ENCODE measurements at regions not wholly inside any gene's neighbourhood (a gene's known extent, or its start where the extent isn't known, plus 50 kb on each side); places are given as distances from the start of the nearest gene placed in this dataset.
"Not testable (repeated sequence)": the region's sequence is repeated elsewhere in the genome, so short reads cannot be mapped to it uniquely, and the experiment has no call there.

- DNase-seq (ENCODE audit: extremely low read depth in 1 of 2, low read depth in 1 of 2), result no peak
Observed at GRCh38 chr7:21304808-21305375, 123.0 kb upstream of the SP4 start.

- DNase-seq (ENCODE audit: extremely low read depth in 1 of 2, low read depth in 1 of 2), result no peak
Observed at GRCh38 chr7:21305455-21306235, 122.2 kb upstream of the SP4 start.

GRCh38 chr7:21314954-21315353 is 112.9 kb upstream of the SP4 start:
- no peak for DNase-seq (ENCODE audit: extremely low read depth in 1 of 2, low read depth in 1 of 2)

DNA sequence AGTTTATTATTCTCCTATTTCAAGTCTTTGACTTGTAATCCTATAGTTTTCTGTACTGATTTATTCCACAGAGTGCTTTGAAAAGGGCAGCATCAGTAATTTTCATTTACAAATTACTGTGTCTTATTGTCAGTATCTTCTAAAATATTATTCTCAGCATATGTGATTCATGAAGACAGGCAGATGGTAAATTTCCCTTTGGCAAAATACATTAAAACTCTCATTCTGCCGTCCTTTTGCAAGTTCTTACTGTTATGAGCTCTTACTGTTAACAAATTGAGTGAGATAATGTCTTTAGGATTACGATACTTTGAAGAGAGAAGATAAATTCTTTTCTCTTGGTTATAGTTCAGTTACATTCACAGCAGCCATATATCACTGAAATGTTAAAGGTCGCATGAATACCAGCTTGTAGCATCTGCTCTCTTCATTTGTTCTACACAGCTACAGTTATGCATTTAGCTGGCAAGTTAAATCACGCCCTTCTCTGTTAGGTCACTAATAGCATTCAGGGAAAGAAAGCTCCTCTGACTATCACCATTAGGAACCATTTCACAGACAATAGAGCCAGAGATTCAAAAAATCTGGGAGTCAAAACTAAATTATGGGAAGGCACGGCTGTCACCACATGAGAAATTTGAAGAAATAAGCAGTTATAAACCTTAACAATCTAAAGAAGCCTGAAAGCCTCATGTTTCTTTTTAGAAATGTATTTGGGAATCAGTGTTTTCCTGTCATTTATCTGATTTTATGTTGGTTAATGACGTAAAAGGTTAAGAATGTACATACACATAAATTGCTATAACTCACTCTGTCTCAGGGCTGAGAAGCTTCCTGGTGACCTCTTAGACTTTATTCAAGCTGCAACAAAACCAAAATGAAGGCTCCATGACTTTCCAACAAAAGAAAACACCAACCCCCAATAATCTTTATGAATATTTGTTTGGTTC is 109.6 kb upstream of the SP4 start:
- no peak for DNase-seq (ENCODE audit: extremely low read depth in 1 of 2, low read depth in 1 of 2)

GRCh38 chr7:21318916-21319270 is 109.0 kb upstream of the SP4 start:
- DNase-seq (ENCODE audit: extremely low read depth in 1 of 2, low read depth in 1 of 2), result no peak

DNA sequence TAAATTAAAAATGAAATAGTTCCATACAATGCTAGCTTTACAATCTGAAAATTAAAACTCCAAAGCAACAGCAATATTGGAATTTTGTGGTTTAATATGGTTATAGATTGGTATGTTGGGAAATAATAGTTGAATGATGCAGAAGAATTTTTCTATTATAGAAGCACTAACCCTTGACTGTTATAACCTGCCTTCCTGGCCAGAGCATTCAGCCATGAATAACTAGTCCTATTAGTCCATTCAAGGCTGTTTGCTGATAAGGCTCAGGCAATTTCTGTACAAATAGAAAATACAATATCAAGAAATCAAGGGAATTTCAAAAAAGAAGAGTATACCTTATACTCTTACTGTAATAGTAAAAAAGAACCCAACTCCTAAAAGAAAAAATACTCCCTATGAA is 101.6 kb upstream of the SP4 start:
- no peak for DNase-seq (ENCODE audit: extremely low read depth in 1 of 2, low read depth in 1 of 2)

DNA sequence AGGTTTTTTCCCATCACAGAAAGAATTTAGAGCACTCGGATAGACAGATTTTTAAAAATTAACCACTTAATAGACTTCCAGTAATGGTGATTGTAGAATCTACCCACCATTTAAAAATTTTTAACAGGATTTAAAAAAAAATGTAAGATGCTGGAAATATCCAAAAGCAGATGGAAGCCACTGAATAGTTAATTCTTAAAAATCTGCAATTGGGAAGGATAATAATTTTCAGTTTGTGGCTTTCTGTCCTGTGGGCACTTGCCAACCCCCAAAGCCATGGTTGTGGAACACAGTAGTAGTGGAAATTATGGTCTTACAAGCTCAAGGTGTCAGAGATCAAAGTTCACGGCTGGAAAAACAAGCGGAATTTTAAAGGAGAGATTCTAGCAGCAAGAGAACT is 101.0 kb upstream of the SP4 start:
- DNase-seq (ENCODE audit: extremely low read depth in 1 of 2, low read depth in 1 of 2), result no peak

DNA sequence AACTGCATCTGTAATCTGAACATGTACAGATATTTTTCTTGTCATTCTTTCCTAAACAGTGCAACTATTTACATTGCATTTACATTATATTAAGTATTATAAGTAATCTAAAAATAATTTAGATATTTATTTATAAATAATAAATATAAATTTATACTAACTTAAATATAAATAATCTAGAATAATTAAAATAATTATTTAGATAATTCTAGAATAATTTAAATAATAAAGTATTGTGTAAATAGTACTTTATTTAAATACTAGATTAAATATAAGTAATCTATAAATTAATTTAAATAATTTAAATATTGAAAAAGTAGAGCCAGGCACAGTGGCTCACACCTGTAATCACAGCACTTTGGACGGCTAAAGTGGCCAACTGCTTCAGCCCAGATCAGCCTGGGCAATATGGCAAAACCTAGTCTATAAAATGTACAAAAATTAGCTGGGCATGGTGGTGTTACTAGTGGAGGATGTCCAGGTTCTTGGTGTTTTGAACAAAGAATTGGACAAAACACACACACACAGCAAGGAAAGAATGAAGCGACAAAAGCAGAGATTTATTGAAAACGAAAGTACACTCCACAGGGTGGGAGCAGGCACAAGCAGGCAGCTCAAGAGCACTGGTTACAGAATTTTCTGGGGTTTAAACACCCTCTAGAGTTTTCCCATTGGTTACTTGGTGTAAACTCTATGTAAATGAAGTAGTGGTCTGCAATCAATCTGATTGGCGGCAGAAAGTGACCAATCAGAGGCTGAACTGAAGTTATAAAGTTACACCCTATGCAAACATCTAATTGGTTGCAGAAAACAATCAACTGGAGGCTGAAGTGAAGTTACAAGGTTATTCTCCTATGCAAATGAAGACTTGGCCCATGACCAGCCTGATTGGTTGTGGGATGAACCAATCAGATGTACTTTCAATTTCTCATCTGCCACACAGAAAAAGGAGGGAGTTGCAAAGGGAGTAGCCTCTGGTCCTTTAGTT is 100.2 kb upstream of the SP4 start:
- DNase-seq (ENCODE audit: extremely low read depth in 1 of 2, low read depth in 1 of 2), result no peak

DNA sequence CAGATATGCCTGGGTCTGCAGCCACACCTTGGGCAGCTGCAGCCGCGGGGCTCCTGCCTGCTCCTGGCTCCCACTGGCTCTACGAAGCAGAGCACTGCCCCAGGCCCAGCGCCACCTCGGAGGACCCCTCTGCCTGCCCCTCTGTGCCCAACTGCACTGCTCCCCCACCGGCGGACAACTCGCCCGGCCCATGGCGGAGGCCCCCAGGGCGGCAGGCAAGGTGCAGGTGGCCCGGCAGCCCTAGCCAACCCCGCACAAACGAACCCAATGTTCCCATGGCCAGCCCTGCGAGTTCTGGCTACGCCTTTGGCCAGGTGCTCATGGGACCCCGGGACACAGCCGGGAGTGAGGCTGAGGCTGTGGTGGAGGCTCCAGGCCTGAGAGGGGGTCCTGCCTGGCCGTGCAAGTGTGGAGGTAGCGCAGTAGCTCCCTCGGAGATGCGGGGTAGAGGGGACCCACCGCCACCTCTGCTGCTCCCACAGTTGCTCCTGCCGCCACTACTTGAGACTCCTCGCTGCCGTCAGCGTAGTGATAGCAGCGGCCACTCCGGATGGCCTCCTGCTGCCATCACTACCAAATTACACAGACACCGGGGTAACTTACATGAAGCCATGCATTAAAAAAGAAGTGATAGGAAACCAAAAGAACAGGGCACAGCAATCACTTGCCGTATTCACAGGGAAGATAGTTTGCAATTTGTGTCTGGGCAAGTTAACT is 97.3 kb upstream of the SP4 start:
- DNase-seq (ENCODE audit: extremely low read depth in 1 of 2, low read depth in 1 of 2), result no peak

GRCh38 chr7:21334906-21335305 is 93.0 kb upstream of the SP4 start:
- no peak for DNase-seq (ENCODE audit: extremely low read depth in 1 of 2, low read depth in 1 of 2)

- DNase-seq (ENCODE audit: extremely low read depth in 1 of 2, low read depth in 1 of 2), result no peak
Observed at GRCh38 chr7:21336743-21337142, 91.1 kb upstream of the SP4 start.

DNA sequence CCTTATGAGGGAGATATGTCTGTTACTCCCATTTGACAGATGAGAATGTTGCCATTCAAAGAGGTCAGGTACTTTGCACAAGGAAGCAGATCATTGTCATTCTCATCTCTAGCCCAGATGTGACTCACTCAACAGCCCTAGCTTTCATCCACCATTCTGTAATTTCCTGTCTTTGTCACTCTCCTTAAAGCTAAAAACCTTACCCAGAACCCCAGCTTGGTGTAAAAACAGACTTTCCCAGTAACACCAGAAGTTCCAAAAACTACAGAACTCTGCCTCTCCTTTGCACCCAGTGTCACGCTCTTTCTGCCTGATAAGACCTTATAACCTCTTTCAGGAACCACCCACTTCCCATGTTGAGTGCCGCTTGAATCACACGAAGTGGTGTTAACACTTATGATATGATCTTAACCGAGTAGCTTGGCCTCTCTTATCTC is 89.1 kb upstream of the SP4 start:
- peak in 1 of 2 donors; percentile 2 for DNase-seq (ENCODE audit: extremely low read depth in 1 of 2, low read depth in 1 of 2)

GRCh38 chr7:21344900-21345299 is 83.0 kb upstream of the SP4 start:
- not testable (repeated sequence) for DNase-seq (ENCODE audit: extremely low read depth in 1 of 2, low read depth in 1 of 2)

DNA sequence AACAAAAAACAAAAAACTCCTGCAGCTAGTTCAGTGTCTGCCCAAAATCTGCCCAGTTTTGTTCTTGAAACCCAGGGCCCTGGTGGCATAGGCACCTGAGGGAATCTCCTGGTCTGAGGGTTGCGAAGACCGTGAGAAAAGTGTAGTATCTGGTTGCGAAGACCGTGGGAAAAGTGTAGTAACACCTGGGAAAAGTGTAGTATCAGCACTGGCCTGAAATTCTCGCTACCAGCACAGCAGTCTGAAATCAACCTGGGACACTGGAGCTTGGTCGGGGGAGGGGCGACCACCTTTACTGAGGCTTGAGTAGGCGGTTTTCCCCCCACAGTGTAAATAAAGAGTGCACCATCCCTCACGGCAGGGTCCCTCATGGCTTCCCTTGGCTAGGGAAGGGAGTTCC is 82.5 kb upstream of the SP4 start:
- no peak for DNase-seq (ENCODE audit: extremely low read depth in 1 of 2, low read depth in 1 of 2)

GRCh38 chr7:21346297-21346696 is 81.6 kb upstream of the SP4 start:
- no peak for DNase-seq (ENCODE audit: extremely low read depth in 1 of 2, low read depth in 1 of 2)

DNA sequence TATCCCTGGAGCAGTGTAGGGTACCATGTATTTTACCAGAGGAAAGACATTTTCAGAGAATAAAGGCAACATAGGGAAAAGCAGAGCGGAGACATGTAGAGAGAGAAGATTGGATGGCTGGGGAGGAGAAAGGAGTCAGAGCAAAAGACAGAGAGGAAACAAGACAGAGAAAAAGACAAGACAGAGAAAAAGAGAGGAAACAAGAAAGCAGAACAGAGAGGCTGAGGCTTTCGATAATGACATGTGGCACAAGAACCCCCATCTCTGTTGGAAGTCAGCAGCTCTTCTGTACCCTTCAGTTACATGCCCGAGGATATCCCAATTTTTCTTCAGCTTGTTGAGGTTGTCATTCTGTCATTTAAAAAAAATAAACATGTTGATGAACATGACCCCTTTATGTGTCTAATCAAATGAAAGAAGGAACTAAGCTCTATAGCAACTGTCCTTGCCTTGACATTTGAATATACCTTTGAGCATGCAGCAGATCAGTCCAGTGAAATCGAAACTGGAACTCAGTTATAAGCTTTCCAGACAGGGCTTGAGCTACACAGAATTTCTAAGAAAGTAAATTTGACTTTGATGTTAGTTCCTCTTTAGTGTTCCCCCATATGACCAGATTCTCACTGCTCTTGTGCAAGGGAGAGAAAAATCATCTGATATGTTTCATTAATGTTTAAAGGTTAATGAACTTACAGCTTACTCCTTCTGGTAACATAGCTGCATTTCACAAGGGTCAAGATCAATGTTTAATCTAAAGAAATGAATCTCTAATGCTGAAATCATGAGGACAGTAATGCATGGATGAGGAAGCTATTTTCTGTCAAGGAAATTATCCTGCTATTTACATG is 75.1 kb upstream of the SP4 start:
- DNase-seq (ENCODE audit: extremely low read depth in 1 of 2, low read depth in 1 of 2), result no peak

DNA sequence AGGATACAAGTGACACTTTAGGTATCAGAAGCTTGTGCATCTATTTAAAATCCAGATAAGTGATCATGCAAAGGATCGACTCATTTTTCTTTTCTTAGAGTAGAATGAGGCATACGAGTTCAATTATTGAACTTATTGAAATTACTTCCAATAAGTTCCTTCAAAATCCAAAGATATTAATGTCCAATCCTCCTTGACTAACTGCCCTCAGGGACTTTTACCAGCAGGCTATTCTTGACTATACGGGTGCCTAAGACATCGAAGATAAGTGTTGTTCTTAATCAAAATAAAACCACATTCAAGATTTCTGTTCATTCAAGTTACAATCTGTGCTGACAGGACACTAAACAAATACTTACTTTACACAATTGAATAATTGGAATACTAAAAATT is 74.5 kb upstream of the SP4 start:
- no peak for DNase-seq (ENCODE audit: extremely low read depth in 1 of 2, low read depth in 1 of 2)

DNA sequence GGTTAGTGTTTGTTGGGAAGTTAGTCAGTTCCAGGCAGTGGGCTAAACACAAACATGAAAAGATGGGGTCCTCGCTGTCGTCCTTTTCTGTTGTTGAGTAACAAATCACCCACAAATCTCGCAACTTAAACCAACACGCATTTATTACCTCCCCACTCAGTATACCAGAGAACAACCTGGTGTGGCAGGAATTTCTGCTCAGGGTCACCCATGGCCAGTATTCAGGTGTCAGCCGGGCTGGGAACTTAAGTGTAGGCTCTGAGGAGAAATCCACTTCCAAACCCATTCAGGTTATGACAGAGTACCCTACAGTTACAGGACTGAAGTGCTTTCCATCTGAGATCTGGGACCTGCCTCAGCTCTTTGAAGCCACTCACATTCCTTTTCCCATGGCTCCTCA is 73.6 kb upstream of the SP4 start:
- no peak for DNase-seq (ENCODE audit: extremely low read depth in 1 of 2, low read depth in 1 of 2)

DNA sequence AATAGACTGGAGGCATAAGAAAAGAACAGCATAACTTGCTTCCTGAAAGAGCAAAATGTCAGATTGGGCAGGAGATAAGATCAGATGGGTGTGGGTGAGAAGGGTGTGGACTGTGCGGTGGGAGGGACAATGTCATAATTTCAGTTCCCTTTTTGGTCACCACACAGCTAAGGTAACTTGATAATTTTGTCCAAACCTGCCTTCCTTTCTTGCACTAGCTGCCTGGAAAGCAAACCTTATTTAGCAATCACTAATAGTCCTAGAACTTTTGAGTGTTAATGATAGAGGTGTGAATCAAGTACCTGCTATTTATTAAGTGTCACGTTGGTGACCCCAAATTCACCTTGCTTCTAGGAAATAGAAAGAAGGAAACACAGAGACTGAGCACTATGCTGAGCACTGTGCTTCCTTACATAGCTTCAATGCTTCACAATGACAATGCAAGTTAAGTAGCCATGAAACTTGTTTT is 72.4 kb upstream of the SP4 start:
- DNase-seq (ENCODE audit: extremely low read depth in 1 of 2, low read depth in 1 of 2), result no peak
